HEK293 (cell line): ENCODE measurements at regions not wholly inside any gene's neighbourhood (a gene's known extent, or its start where the extent isn't known, plus 50 kb on each side); places are given as distances from the start of the nearest gene placed in this dataset.

Experiments used
- TF ChIP-seq, protein P1 (sequence below): fragments of 450-650 bp; formaldehyde crosslinking; IDR thresholded peaks from 2 replicates; pipeline ENCODE4 v1.5.1; 2016; ENCODE audit warnings: missing biosample characterization, missing genetic modification characterization
- TF ChIP-seq, protein P2 (sequence below): fragments of 450-650 bp; formaldehyde crosslinking; IDR thresholded peaks from 2 replicates; pipeline ENCODE4 v1.5.1; 2017; ENCODE audit warnings: missing biosample characterization, missing genetic modification characterization
- TF ChIP-seq, protein P3 (sequence below): fragments of 450-650 bp; formaldehyde crosslinking; IDR thresholded peaks from 2 replicates; pipeline ENCODE4 v1.5.1; 2016; ENCODE audit warnings: missing biosample characterization, missing genetic modification characterization

- TF ChIP-seq, protein P1, sequence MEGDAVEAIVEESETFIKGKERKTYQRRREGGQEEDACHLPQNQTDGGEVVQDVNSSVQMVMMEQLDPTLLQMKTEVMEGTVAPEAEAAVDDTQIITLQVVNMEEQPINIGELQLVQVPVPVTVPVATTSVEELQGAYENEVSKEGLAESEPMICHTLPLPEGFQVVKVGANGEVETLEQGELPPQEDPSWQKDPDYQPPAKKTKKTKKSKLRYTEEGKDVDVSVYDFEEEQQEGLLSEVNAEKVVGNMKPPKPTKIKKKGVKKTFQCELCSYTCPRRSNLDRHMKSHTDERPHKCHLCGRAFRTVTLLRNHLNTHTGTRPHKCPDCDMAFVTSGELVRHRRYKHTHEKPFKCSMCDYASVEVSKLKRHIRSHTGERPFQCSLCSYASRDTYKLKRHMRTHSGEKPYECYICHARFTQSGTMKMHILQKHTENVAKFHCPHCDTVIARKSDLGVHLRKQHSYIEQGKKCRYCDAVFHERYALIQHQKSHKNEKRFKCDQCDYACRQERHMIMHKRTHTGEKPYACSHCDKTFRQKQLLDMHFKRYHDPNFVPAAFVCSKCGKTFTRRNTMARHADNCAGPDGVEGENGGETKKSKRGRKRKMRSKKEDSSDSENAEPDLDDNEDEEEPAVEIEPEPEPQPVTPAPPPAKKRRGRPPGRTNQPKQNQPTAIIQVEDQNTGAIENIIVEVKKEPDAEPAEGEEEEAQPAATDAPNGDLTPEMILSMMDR: no peak
- TF ChIP-seq, protein P2, sequence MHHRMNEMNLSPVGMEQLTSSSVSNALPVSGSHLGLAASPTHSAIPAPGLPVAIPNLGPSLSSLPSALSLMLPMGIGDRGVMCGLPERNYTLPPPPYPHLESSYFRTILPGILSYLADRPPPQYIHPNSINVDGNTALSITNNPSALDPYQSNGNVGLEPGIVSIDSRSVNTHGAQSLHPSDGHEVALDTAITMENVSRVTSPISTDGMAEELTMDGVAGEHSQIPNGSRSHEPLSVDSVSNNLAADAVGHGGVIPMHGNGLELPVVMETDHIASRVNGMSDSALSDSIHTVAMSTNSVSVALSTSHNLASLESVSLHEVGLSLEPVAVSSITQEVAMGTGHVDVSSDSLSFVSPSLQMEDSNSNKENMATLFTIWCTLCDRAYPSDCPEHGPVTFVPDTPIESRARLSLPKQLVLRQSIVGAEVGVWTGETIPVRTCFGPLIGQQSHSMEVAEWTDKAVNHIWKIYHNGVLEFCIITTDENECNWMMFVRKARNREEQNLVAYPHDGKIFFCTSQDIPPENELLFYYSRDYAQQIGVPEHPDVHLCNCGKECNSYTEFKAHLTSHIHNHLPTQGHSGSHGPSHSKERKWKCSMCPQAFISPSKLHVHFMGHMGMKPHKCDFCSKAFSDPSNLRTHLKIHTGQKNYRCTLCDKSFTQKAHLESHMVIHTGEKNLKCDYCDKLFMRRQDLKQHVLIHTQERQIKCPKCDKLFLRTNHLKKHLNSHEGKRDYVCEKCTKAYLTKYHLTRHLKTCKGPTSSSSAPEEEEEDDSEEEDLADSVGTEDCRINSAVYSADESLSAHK (tag by site-specific recombination): no peak
- TF ChIP-seq, protein P3, sequence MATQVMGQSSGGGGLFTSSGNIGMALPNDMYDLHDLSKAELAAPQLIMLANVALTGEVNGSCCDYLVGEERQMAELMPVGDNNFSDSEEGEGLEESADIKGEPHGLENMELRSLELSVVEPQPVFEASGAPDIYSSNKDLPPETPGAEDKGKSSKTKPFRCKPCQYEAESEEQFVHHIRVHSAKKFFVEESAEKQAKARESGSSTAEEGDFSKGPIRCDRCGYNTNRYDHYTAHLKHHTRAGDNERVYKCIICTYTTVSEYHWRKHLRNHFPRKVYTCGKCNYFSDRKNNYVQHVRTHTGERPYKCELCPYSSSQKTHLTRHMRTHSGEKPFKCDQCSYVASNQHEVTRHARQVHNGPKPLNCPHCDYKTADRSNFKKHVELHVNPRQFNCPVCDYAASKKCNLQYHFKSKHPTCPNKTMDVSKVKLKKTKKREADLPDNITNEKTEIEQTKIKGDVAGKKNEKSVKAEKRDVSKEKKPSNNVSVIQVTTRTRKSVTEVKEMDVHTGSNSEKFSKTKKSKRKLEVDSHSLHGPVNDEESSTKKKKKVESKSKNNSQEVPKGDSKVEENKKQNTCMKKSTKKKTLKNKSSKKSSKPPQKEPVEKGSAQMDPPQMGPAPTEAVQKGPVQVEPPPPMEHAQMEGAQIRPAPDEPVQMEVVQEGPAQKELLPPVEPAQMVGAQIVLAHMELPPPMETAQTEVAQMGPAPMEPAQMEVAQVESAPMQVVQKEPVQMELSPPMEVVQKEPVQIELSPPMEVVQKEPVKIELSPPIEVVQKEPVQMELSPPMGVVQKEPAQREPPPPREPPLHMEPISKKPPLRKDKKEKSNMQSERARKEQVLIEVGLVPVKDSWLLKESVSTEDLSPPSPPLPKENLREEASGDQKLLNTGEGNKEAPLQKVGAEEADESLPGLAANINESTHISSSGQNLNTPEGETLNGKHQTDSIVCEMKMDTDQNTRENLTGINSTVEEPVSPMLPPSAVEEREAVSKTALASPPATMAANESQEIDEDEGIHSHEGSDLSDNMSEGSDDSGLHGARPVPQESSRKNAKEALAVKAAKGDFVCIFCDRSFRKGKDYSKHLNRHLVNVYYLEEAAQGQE (tag by site-specific recombination): no peak
Observed at GRCh38 chr12:54126696-54127537, 61.9 kb downstream of the SMUG1 start.
